Adipose tissue (tissue), 3 donors: ENCODE measurements at regions not wholly inside any gene's neighbourhood (a gene's known extent, or its start where the extent isn't known, plus 50 kb on each side); places are given as distances from the start of the nearest gene placed in this dataset.
"Not testable (repeated sequence)": the region's sequence is repeated elsewhere in the genome, so short reads cannot be mapped to it uniquely, and the experiment has no call there.

Experiments used
- H3K27ac ChIP-seq: one replicate; pipeline ENCODE4 v1.5.1; 2013; ENCODE audit warnings: low read depth, low read length
- WGBS, 3 donors: extraction: QIAGEN DNeasy Blood & Tissue Kit; methylation state at CpG; one replicate each; pipeline ENCODE4 v1.1.7; 2013; 5-methylcytosine and 5-hydroxymethylcytosine counted together
- donor health status: healthy with polysubstance abuse.
- donor health status: Bipolar disorder and iron deficiency.
- donor health status: healthy.

DNA sequence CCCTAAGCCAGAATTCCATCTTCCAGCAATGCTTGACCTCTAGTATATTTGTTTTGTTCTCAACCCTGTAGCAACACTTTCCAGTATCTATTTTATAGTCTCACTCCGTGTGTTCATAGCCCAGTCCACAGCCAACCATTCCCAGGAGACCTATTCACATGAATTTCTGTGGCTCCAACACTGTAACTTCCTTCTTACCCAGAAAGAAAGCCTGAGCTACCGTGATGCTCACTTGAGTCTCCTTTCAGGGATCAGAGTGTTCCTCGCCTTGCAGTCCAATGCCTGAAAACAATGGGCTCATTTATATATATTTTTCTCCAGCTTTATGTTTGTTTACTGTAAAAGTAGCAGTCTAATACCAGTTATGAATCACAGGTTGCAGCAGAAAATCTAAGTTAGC is 645.0 kb upstream of the NOVA1 start:
- 49 to 63% (median 49%) methylated on average over 3 of the region's 3 CpGs for WGBS, 3 donors

DNA sequence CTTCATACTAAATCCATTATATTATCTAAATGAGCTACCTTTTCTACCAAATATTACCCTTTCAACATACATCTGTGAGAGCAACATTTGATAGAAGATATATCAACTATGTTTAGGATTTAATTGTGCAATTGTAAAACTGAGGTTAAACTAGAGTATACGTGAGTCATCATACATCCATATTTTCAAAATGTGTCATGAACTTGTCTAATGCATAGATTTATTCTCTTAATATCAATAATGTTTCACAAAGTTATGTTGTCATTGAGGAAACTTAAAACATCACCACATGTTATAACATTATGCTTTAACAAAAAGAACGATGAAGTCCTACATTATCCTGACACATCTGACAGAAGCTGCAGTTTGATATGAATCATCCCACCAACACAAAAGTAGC is 645.5 kb upstream of the NOVA1 start:
- 81 to 86% (median 84%) methylated on average over 2 of the region's 2 CpGs for WGBS, 3 donors
- H3K27ac ChIP-seq = no peak overlapping the region

More for the DNA sequence above, 645.0 kb upstream of the NOVA1 start:
- H3K27ac ChIP-seq = no peak overlapping the region

DNA sequence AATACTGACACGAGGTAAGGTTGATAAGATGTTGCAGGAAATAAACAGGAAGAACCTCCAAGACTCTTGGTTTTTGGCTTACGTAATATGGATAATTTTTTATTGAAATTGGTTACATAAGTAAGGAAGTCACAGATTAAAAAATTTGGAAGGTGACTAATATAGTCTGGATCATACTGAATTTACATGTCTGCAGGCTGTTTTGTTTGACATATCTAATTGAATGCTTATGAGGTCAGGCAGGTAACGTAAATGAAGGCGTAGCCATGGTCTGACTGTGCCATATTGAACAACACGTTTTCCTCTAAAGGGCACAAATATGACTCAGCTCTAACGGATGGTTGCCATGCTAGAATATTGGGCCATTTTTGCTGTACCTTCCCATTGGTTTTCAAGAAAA is 648.1 kb upstream of the NOVA1 start:
- H3K27ac ChIP-seq = no peak overlapping the region
- WGBS, 3 donors = 76 to 86% (median 80%) methylated on average over 6 of the region's 6 CpGs

- H3K27ac ChIP-seq = no peak overlapping the region
- WGBS, 3 donors = 42 to 54% (median 44%) methylated on average over 4 of the region's 4 CpGs
These were observed 656.1 kb upstream of the NOVA1 start for GRCh38 chr14:27253966-27254365.

GRCh38 chr14:27256805-27257204 is 659.0 kb upstream of the NOVA1 start:
- no peak overlapping the region for H3K27ac ChIP-seq
- 81 to 93% (median 89%) methylated on average over 3 of the region's 3 CpGs for WGBS, 3 donors

GRCh38 chr14:27267876-27268275 is 670.0 kb upstream of the NOVA1 start:
- no peak overlapping the region for H3K27ac ChIP-seq
- WGBS, 3 donors = 48 to 70% (median 60%) methylated on average over 1 of the region's 1 CpG

- WGBS, 3 donors = 49 to 58% (median 51%) methylated on average over 6 of the region's 6 CpGs
- H3K27ac ChIP-seq = no peak overlapping the region
These were observed 672.9 kb upstream of the NOVA1 start for GRCh38 chr14:27270716-27271115.

- 20 to 39% (median 39%) methylated on average over 2 of the region's 2 CpGs for WGBS, 3 donors
These were observed 680.5 kb upstream of the NOVA1 start for GRCh38 chr14:27278341-27278740.

DNA sequence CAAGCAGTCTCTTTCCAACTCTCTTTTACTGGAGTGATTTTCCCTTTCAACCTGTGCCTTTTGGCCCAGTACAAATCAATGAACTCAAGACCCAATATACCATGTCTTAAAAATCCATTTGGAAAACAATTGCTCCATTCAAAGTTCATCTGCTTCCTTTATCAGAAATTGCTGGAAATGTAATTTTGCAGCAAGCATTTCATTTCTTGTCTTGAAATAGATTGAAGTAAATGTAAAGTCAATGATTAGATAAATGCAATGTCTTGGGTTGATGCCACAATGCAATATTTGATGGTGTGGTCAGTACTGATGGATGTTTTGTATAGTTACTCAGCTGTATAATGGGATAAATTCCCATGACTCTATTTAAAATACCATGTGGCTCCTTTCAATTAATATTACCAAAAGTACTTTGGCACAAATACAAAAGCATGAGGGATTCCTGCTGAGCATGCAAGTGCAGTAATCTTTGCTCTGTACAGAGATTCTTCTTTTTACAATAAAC is 707.7 kb upstream of the NOVA1 start:
- no peak overlapping the region for H3K27ac ChIP-seq

More at GRCh38 chr14:27278341-27278740, 680.5 kb upstream of the NOVA1 start:
- no peak overlapping the region for H3K27ac ChIP-seq

- H3K27ac ChIP-seq = not testable (repeated sequence)
- 93 to 96% (median 95%) methylated on average over 7 of the region's 7 CpGs for WGBS, 3 donors
These were observed 714.9 kb upstream of the NOVA1 start for GRCh38 chr14:27312730-27313129.

DNA sequence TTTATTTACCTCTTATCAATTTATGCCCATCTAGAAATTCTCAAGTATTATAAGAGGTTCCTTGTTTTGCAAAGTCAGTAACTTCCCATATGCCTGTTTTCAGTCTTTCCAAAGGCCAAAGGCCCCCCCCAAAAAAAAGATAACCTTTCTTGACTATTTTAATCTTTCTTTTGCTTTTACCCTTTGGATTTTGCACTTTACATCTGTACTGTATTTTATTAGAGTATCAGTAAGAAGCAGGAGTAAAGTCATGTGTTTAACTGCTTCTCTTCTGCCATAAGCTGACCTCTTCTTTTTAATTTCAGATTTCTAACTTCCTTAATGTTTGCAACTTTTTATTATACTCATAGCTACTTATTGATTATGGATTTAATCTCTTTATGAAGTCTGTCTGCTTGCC is 716.4 kb upstream of the NOVA1 start:
- H3K27ac ChIP-seq = no peak overlapping the region

DNA sequence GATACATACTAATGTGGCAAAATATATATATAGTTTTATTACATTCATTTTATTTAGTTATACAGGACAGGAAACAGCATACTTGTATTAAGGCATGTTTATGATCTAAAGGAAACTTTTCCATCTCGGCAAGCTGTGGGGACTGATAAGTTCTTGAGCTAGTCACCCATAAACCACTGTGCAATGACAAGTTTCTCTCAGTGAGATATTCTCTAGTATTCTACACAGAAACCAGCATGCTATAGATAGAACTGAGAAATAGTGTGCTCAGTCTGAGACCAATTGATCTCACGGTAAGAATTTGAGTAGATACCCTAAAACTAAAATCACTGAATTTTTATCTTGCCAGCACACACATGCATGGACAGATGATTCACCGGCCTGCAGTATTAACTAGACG is 717.6 kb upstream of the NOVA1 start:
- WGBS, 3 donors = 74 to 81% (median 79%) methylated on average over 4 of the region's 4 CpGs

GRCh38 chr14:27315947-27316346 is 718.1 kb upstream of the NOVA1 start:
- H3K27ac ChIP-seq = no peak overlapping the region

More for the DNA sequence above, 717.6 kb upstream of the NOVA1 start:
- no peak overlapping the region for H3K27ac ChIP-seq

DNA sequence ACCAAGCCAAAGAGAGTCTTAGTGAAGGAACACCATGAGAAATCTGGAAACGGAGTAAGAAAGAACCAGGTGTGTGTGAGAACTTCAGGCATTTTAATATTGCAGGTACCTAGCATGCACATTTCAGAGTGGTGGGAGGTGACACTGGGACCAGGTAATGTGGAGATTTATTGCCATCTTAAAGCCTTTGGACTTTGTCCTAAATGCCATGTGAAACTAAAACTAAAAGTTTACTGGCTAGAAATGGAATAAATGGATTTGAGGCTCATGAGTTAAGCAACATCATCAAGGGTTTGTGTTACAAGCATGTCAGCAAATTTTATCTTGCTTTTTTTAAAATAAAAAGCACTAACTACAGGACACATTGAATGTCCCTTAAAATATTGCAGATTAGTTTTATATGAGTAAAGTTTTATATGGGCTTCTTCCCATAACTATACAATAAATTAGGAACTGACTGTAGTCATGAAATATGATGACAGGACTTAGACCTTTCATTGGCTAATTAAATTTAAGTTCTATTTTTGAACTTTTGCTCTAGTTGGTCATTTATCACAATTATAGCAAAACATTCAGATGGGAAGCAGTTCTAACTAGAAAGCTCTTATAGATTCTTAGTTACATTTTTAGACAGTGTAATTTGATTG is 721.1 kb upstream of the NOVA1 start:
- no peak overlapping the region for H3K27ac ChIP-seq
- WGBS, 3 donors = 63 to 86% (median 77%) methylated on average over 1 of the region's 1 CpG

GRCh38 chr14:27320261-27320660 is 722.4 kb upstream of the NOVA1 start:
- no peak overlapping the region for H3K27ac ChIP-seq

DNA sequence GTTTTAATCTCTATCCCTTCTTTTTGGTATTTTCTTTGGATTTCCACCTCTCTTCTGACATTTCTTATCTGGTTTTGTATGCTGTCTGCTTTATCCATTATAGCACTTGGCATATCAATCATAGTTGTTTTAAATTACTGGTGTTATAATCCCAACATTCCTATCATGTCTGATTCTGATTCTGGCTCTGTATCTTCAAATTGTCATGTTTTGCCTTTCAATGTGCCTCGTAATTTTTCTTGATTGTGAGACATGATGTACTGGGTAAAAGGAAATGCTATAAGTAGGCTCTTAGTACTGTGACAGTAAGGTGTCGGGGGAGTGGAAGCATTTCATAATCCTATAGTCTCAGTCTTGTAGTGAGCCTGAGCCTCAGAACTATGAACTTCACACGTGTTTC is 729.3 kb upstream of the NOVA1 start:
- no peak overlapping the region for H3K27ac ChIP-seq
- 46 to 63% (median 63%) methylated on average over 3 of the region's 3 CpGs for WGBS, 3 donors

- 68 to 70% (median 70%) methylated on average over 2 of the region's 2 CpGs for WGBS, 3 donors
- no peak overlapping the region for H3K27ac ChIP-seq
These were observed 740.2 kb upstream of the NOVA1 start for GRCh38 chr14:27338012-27338411.

DNA sequence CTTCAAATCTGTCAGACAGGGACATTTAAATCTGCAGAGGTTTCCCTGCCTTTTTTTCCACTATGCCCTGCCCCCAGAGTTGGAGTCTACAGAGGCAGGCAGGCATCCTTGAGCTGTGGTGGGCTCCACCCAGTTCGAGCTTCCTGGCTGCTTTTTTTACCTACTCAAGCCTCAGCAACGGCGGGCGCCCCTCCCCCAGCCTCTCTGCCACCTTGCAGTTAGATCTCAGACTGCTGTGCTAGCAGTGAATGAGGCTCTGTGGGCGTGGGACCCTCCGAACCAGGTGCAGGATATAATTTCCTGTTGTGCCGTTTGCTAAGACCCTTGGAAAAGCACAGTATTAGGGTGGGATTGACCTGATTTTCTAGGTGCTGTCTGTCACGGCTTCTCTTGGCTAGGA is 765.2 kb upstream of the NOVA1 start:
- WGBS, 3 donors = 70 to 79% (median 79%) methylated on average over 8 of the region's 8 CpGs
- H3K27ac ChIP-seq = not testable (repeated sequence)

DNA sequence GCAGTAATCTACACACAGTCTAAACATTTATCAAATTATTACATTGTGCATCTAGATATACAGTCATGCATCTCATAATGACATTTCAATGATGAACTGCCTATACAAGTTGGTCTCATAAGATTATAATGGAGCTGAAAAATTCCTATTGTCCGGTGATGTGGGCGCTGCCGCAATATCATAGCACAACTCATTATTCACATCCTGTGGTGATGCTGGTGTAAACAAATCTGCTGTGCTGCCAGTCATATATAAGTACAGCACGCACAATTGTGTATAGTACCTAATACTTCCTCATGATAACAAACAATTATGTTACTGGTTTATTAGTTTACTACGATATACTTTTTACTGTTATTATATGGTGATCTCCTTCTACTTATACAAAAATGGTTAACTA is 768.8 kb upstream of the NOVA1 start:
- WGBS, 3 donors = 85 to 90% (median 86%) methylated on average over 5 of the region's 5 CpGs
- no peak overlapping the region for H3K27ac ChIP-seq

GRCh38 chr14:27367345-27367744 is 769.5 kb upstream of the NOVA1 start:
- WGBS, 3 donors = 92 to 98% (median 97%) methylated on average over 1 of the region's 1 CpG
- H3K27ac ChIP-seq = no peak overlapping the region

GRCh38 chr14:27370074-27370473 is 772.2 kb upstream of the NOVA1 start:
- WGBS, 3 donors = 84 to 92% (median 87%) methylated on average over 1 of the region's 1 CpG
- H3K27ac ChIP-seq = no peak overlapping the region
